ENCODE measurements at regions not wholly inside any gene's neighbourhood (a gene's known extent, or its start where the extent isn't known, plus 50 kb on each side); places are given as distances from the start of the nearest gene placed in this dataset.

DNA sequence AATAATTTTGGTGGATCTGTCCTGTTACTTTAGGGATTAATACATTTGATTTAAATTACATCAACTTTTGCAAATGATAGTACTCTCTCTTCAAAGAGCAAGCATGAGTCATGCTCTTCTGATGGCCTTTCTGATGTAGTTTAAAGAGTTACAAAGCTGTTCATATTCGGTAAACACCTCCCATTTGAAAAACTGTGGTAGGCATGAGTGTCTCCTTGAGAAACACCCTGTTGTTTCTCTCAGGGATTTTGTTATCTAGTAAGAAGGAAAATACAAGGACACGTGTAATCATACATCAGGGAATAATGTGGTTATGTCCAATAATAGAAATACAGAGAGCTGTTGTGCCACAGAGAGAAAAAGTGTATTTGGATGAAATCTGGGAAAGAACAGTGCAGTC lies 53.3 kb upstream of the E2F7 start:
- Histone ChIP-seq H3K4me2 (no peak overlapping the region), H3K4me1 (no peaks in the 10 kb centered on the region), H3K9ac (no peak overlapping the region), H3K36me3 (no peaks in the 10 kb centered on the region), H3K4me3 (no peak overlapping the region), H3F3A (ENCODE audit: low read depth) (no peaks in the 10 kb centered on the region), H3K27me3 (no peaks in the 10 kb centered on the region), H3K9me3 (ENCODE audit: low read depth) (no peaks in the 10 kb centered on the region), H3K27ac (no peak overlapping the region), H3K79me2 (ENCODE audit: low read depth) (no peaks in the 10 kb centered on the region), H4K20me1 (ENCODE audit: low read depth) (no peaks in the 10 kb centered on the region), H2AFZ (replicated peaks) (no peak overlapping the region)
- TF ChIP-seq EZH2 (IDR thresholded peaks at IDR 0.05) (no peak), EZH2phosphoT487 (IDR thresholded peaks at IDR 0.05) (no peak), CTCF (IDR thresholded peaks at IDR 0.05) (no peak)
- Mint-ChIP-seq H3K4me1 (peaks cover 4% of the 10 kb centered on the region), H3K27ac (no peak overlapping the region), H3K36me3 (no peaks in the 10 kb centered on the region), H3K4me3 (no peak overlapping the region), H3K9me3 (no peaks in the 10 kb centered on the region), H3K27me3 (ENCODE audit: insufficient read depth, low read depth) (peaks cover 2% of the 10 kb centered on the region)
- no peak for DNase-seq (ENCODE audit: low spot score)

DNA sequence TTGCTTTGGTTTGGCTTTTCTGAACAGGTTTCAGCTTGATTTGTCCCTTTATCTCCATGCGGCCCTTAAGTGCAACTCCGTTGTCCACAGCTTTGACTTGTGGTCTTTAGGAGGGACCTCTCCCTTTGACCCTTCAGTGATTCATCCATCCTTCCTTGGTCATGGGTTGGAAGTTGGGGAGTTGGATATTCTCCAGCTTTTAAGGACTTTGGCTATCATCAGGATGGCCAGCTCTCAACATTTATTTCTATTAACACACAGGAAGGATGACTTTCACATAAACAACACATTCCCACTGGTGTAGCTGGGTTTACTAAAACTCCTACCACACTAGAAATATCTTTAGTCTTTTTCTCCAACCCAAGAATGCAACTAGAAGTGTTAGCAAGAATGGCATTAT lies 50.9 kb upstream of the E2F7 start:
- no peak overlapping the region for H3K27ac ChIP-seq
- no peak overlapping the region for H3K4me2 ChIP-seq
- no peak overlapping the region for H3K4me3 ChIP-seq
- Mint-ChIP-seq H3K9me3 (peaks cover under 1% of the 10 kb centered on the region), H3K4me1 (peaks cover 4% of the 10 kb centered on the region), H3K4me3 (no peak overlapping the region), H3K27ac (no peak overlapping the region), H3K36me3 (no peaks in the 10 kb centered on the region), H3K27me3 (ENCODE audit: insufficient read depth, low read depth) (peaks cover 4% of the 10 kb centered on the region)
- DNase-seq (ENCODE audit: low spot score) = no peak
- H3K36me3 ChIP-seq = no peaks in the 10 kb centered on the region
- no peaks in the 10 kb centered on the region for H3K4me1 ChIP-seq
- no peaks in the 10 kb centered on the region for H4K20me1 ChIP-seq (ENCODE audit: low read depth)
- no peaks in the 10 kb centered on the region for H3K79me2 ChIP-seq (ENCODE audit: low read depth)
- H2AFZ ChIP-seq (replicated peaks) = no peak overlapping the region
- TF ChIP-seq EZH2 (IDR thresholded peaks at IDR 0.05) (no peak), CTCF (IDR thresholded peaks at IDR 0.05) (no peak), EZH2phosphoT487 (IDR thresholded peaks at IDR 0.05) (no peak)
- H3K9ac ChIP-seq = no peak overlapping the region
- H3K27me3 ChIP-seq = no peaks in the 10 kb centered on the region
- H3F3A ChIP-seq (ENCODE audit: low read depth) = no peaks in the 10 kb centered on the region
- no peaks in the 10 kb centered on the region for H3K9me3 ChIP-seq (ENCODE audit: low read depth)

- Histone ChIP-seq H3K4me3 (no peak overlapping the region), H3K27me3 (no peaks in the 10 kb centered on the region), H3F3A (ENCODE audit: low read depth) (no peaks in the 10 kb centered on the region), H3K79me2 (ENCODE audit: low read depth) (no peaks in the 10 kb centered on the region), H2AFZ (replicated peaks) (no peak overlapping the region), H3K36me3 (no peaks in the 10 kb centered on the region), H3K27ac (no peak overlapping the region), H4K20me1 (ENCODE audit: low read depth) (no peaks in the 10 kb centered on the region), H3K9me3 (ENCODE audit: low read depth) (no peaks in the 10 kb centered on the region), H3K9ac (no peak overlapping the region), H3K4me1 (no peaks in the 10 kb centered on the region), H3K4me2 (no peak overlapping the region)
- TF ChIP-seq EZH2 (IDR thresholded peaks at IDR 0.05) (no peak), EZH2phosphoT487 (IDR thresholded peaks at IDR 0.05) (no peak), CTCF (IDR thresholded peaks at IDR 0.05) (no peak)
- no peak overlapping the region for H3K27ac Mint-ChIP-seq
- H3K36me3 Mint-ChIP-seq = no peaks in the 10 kb centered on the region
- H3K4me1 Mint-ChIP-seq = peaks cover 4% of the 10 kb centered on the region
- H3K27me3 Mint-ChIP-seq (ENCODE audit: insufficient read depth, low read depth) = peaks cover 4% of the 10 kb centered on the region
- H3K4me3 Mint-ChIP-seq = no peak overlapping the region
- H3K9me3 Mint-ChIP-seq = peaks cover 2% of the 10 kb centered on the region
- DNase-seq (ENCODE audit: low spot score) = no peak
Measured at GRCh38 chr12:77115471-77115870, 50.1 kb upstream of the E2F7 start.

Data from neural progenitor cell (in vitro differentiated cells).